ENCODE measurements at regions not wholly inside any gene's neighbourhood (a gene's known extent, or its start where the extent isn't known, plus 50 kb on each side); places are given as distances from the start of the nearest gene placed in this dataset.

GRCh38 chr12:102631274-102631673 is 150.9 kb upstream of the IGF1 start:
- TF ChIP-seq POLR2A (IDR thresholded peaks at IDR 0.05; ENCODE audit: extremely low read depth, insufficient read length) (no peak), CTCF (IDR thresholded peaks at IDR 0.05; ENCODE audit: low read depth, low read length) (no peak)

All from NB4 (cell line).